SK-N-SH (cell line): ENCODE measurements at regions not wholly inside any gene's neighbourhood (a gene's known extent, or its start where the extent isn't known, plus 50 kb on each side); places are given as distances from the start of the nearest gene placed in this dataset.

ENCODE experiments used
- CTCF ChIA-PET: fragments of 300-600, 350-600 bp; formaldehyde crosslinking; extraction: SDS; loops from one replicate; lab custom pipeline; 2021; lab: Yijun Ruan, JAX
- POLR2A ChIA-PET: fragments of 350-600 bp; sonication (Branson Sonifier 250); formaldehyde crosslinking; extraction: SDS; loops from one replicate; lab custom pipeline; 2020; ENCODE audit warnings: antibody characterized with exemption, inconsistent platforms; lab: Yijun Ruan, JAX
- DNase-seq: peaks from one replicate; pipeline ENCODE4 v3.0.0; 2012
- H2AFZ ChIP-seq: fragments of 200-600 bp; sonication (generic); 2 replicates; pipeline ENCODE4 v1.8.1; 2016; ENCODE audit warnings: antibody characterized with exemption, mild to moderate bottlenecking, low read depth
- H3F3A ChIP-seq: fragments of 200-600 bp; sonication (generic); replicated peaks from 2 replicates; pipeline ENCODE3; 2016; ENCODE audit warnings: antibody characterized with exemption, mild to moderate bottlenecking; ENCODE audit not compliant: insufficient read depth
- H3K27ac ChIP-seq, 2 experiments: fragments of 200-500 bp in 1 of 2; fragments of 200-600 bp in 1 of 2; sonication (Bioruptor generic) in 1 of 2; sonication (generic), shearing (Covaris generic) in 1 of 2; 2 replicates each; pipeline versions ENCODE4 v1.5.1 to v1.6.1; 2014 to 2016; ENCODE audit warnings: low read depth in 2 of 2, inconsistent platforms in 1 of 2, low read length in 1 of 2, mild to moderate bottlenecking in 1 of 2, mixed read lengths in 1 of 2
- H3K27me3 ChIP-seq: fragments of 200-600 bp; sonication (generic), shearing (Covaris generic); 2 replicates; pipeline ENCODE4 v1.6.1; 2016; ENCODE audit warnings: mixed run types; ENCODE audit not compliant: insufficient read depth
- H3K36me3 ChIP-seq, 2 experiments: fragments of 200-500 bp in 1 of 2; fragments of 200-600 bp in 1 of 2; sonication (Bioruptor generic) in 1 of 2; sonication (generic) in 1 of 2; replicated peaks in 1 of 2; 2 replicates each; pipeline versions ENCODE3 to v1.5.1; 2014 to 2016; ENCODE audit warnings: low read length in 1 of 2, mild to moderate bottlenecking in 1 of 2; ENCODE audit not compliant: insufficient read depth in 2 of 2, control insufficient read depth in 1 of 2
- H3K4me1 ChIP-seq, 2 experiments: fragments of 200-500 bp in 1 of 2; fragments of 200-600 bp in 1 of 2; sonication (Bioruptor generic) in 1 of 2; sonication (generic), shearing (Covaris generic) in 1 of 2; 2 replicates each; pipeline versions ENCODE4 v1.5.1 to v1.6.1; 2014 to 2016; ENCODE audit warnings: low read depth in 1 of 2, low read length in 1 of 2, mixed run types in 1 of 2; ENCODE audit not compliant: insufficient read depth in 2 of 2, control insufficient read depth in 1 of 2
- H3K4me2 ChIP-seq: fragments of 200-600 bp; sonication (generic), shearing (Covaris generic); 2 replicates; pipeline ENCODE4 v1.6.1; 2017; ENCODE audit warnings: mixed run types
- H3K4me3 ChIP-seq, 2 experiments: fragments of 200-500 bp in 1 of 2; fragments of 200-600 bp in 1 of 2; sonication (Bioruptor generic) in 1 of 2; sonication (generic), shearing (Covaris generic) in 1 of 2; 2 replicates each; pipeline versions ENCODE4 v1.5.1 to v1.8.1; 2014 to 2016; ENCODE audit warnings: low read depth in 2 of 2, inconsistent platforms in 1 of 2, low read length in 1 of 2, mild to moderate bottlenecking in 1 of 2, mixed read lengths in 1 of 2, moderate library complexity in 1 of 2
- H3K79me2 ChIP-seq: fragments of 200-600 bp; sonication (generic); 2 replicates; pipeline ENCODE4 v1.8.1; 2017; ENCODE audit warnings: mild to moderate bottlenecking; ENCODE audit not compliant: insufficient read depth
- H3K9ac ChIP-seq: fragments of 200-600 bp; sonication (generic); 2 replicates; pipeline ENCODE4 v1.6.1; 2017; ENCODE audit warnings: mixed run types
- H3K9me2 ChIP-seq: fragments of 200-600 bp; sonication (generic); 2 replicates; pipeline ENCODE4 v1.6.1; 2017; ENCODE audit warnings: mixed run types
- H3K9me3 ChIP-seq: fragments of 200-600 bp; sonication (generic); 2 replicates; pipeline ENCODE4 v1.6.1; 2017; ENCODE audit warnings: mixed run types, mild to moderate bottlenecking, moderate library complexity
- H4K20me1 ChIP-seq: fragments of 200-600 bp; sonication (generic); 2 replicates; pipeline ENCODE4 v1.6.1; 2017; ENCODE audit warnings: mild to moderate bottlenecking, mixed run types; ENCODE audit not compliant: insufficient read depth
- CHD2 ChIP-seq: fragments of 150-350 bp; IDR thresholded peaks from 2 replicates; pipeline ENCODE4 v1.6.1; 2018; ENCODE audit warnings: low read length; ENCODE audit not compliant: partially characterized antibody
- ELF1 ChIP-seq: IDR thresholded peaks from 2 replicates; pipeline ENCODE4 v1.4.0; 2012
- EZH2phosphoT487 ChIP-seq: fragments of 200-600 bp; sonication (generic); IDR thresholded peaks from 2 replicates; pipeline ENCODE4 v1.6.1; 2017; ENCODE audit warnings: low read depth, mixed run types, mild to moderate bottlenecking, antibody characterized with exemption, moderate library complexity, borderline replicate concordance
- GABPA ChIP-seq: IDR thresholded peaks from 2 replicates; pipeline ENCODE4 v1.4.0; 2012; ENCODE audit warnings: low read depth, mild to moderate bottlenecking
- GATA2 ChIP-seq: sonication (generic); formaldehyde crosslinking; IDR thresholded peaks from 2 replicates; pipeline ENCODE4 v1.5.0; 2020; ENCODE audit warnings: mild to moderate bottlenecking, missing genetic modification reagents
- MEF2A ChIP-seq: IDR thresholded peaks from 2 replicates; pipeline ENCODE4 v1.4.0; 2012; ENCODE audit warnings: low read depth, borderline replicate concordance
- RAD21 ChIP-seq: IDR thresholded peaks from 2 replicates; pipeline ENCODE4 v1.6.1; 2012; ENCODE audit warnings: mild to moderate bottlenecking, low read length
- RCOR1 ChIP-seq: fragments of 150-350 bp; IDR thresholded peaks from 2 replicates; pipeline ENCODE4 v1.6.1; 2017; ENCODE audit warnings: antibody characterized with exemption, low read length
- SMC3 ChIP-seq: IDR thresholded peaks from 2 replicates; pipeline ENCODE4 v1.6.1; 2012; ENCODE audit warnings: low read depth, low read length, improper control_type of control experiment
- TCF12 ChIP-seq: IDR thresholded peaks from 2 replicates; pipeline ENCODE4 v1.4.0; 2012
- TEAD4 ChIP-seq: IDR thresholded peaks from 2 replicates; pipeline ENCODE4 v1.4.0; 2012; ENCODE audit warnings: mild to moderate bottlenecking, borderline replicate concordance; ENCODE audit not compliant: insufficient read depth
- YY1 ChIP-seq: IDR thresholded peaks from 2 replicates; pipeline ENCODE4 v1.4.0; 2012; ENCODE audit warnings: low read depth, mild to moderate bottlenecking
- WGBS: methylation state at CpG from one replicate; pipeline ENCODE4 v1.1.6; 2017; ENCODE audit warnings: low lambda C conversion rate; 5-methylcytosine and 5-hydroxymethylcytosine counted together
- TF ChIP-seq, protein P1 (sequence below): IDR thresholded peaks from 2 replicates; pipeline ENCODE4 v1.6.1; 2012; ENCODE audit warnings: mild to moderate bottlenecking, low read depth, low read length, moderate library complexity
- TF ChIP-seq, protein P2 (sequence below): fragments of 150-350 bp; IDR thresholded peaks from 2 replicates; pipeline ENCODE4 v1.6.1; 2016; ENCODE audit warnings: mild to moderate bottlenecking, low read depth, low read length
- TF ChIP-seq, protein P3 (sequence below): IDR thresholded peaks from 2 replicates; pipeline ENCODE4 v1.4.0; 2012; ENCODE audit warnings: low read depth, borderline replicate concordance

DNA sequence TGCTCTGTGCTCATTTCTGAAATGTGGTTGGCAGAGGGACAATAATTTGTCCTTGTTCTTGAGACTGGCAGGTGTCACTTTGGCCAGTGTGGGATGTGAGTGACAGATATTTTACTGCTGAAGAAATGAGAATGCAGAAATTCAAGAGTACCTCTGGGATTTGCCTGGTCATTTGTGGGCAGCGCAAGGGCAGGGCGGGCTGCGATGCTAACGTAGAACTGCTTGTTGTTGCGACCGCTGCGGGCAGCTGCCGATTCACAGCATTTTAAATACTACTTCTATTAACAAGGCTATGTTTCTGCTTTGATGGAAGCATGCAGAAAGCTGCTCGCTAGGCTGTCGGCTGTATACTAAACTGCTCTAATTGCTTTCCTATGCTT lies 268.6 kb downstream of the FIGN start (continued):
- TF ChIP-seq, protein P1, sequence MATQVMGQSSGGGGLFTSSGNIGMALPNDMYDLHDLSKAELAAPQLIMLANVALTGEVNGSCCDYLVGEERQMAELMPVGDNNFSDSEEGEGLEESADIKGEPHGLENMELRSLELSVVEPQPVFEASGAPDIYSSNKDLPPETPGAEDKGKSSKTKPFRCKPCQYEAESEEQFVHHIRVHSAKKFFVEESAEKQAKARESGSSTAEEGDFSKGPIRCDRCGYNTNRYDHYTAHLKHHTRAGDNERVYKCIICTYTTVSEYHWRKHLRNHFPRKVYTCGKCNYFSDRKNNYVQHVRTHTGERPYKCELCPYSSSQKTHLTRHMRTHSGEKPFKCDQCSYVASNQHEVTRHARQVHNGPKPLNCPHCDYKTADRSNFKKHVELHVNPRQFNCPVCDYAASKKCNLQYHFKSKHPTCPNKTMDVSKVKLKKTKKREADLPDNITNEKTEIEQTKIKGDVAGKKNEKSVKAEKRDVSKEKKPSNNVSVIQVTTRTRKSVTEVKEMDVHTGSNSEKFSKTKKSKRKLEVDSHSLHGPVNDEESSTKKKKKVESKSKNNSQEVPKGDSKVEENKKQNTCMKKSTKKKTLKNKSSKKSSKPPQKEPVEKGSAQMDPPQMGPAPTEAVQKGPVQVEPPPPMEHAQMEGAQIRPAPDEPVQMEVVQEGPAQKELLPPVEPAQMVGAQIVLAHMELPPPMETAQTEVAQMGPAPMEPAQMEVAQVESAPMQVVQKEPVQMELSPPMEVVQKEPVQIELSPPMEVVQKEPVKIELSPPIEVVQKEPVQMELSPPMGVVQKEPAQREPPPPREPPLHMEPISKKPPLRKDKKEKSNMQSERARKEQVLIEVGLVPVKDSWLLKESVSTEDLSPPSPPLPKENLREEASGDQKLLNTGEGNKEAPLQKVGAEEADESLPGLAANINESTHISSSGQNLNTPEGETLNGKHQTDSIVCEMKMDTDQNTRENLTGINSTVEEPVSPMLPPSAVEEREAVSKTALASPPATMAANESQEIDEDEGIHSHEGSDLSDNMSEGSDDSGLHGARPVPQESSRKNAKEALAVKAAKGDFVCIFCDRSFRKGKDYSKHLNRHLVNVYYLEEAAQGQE: no peak
- TF ChIP-seq GATA2 (CRISPR knock-in tag): no peak
- TF ChIP-seq CHD2: no peak
- TF ChIP-seq EZH2phosphoT487: no peak
- no peak for TF ChIP-seq ELF1
- no peak for TF ChIP-seq RCOR1

DNA sequence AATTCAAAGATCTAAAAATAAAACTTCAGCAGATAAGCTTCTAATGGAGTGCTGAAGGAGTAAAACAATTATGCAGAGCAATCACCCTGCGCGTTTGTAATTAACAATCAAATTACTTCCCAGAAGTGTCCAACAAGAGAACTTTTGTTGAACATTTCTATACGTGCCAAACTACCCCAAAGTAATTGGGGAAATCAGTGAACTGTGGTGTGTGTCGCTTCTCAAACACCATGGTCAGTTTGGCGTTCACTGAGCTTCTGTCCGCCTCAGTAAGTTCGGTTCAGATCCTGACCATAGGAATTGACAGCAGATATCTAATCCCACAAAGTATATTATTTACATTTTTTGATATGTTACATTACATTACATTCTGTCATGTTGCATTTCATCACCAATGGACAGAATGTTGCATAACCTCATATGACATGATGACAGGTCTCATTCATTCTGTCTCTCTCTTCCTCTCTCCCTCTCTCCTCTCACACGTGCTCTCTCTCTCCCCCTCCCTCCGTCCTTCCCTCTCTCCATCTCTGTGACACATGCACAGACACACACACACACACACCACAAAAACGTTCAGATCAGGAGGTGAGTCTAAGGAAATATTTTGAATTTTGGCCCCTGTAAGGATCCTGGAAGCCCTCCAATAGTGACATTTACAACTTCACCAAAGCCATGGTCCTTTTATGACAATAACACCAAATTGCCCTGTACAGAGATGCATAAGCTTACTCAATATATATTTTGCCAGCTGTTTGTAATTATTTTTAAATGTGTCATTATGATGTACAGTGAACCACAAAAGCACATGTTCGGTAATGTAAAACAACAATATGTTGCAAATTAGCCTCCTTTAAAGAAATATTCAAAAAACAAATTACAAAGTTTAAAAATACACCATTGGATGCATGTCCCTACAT lies 269.2 kb downstream of the FIGN start:
- Histone ChIP-seq H3K4me3 (no peak overlapping the region), H4K20me1 (no peaks in the 10 kb centered on the region), H3K36me3 (no peaks in the 10 kb centered on the region), H2AFZ (no peak overlapping the region), H3K9me2 (no peaks in the 10 kb centered on the region), H3K4me2 (no peak overlapping the region), H3K9ac (no peak overlapping the region), H3F3A (no peaks in the 10 kb centered on the region), H3K79me2 (no peaks in the 10 kb centered on the region), H3K4me1 (peaks cover 0 to 17% of the 10 kb centered on the region in 2 experiments; a peak in 2 of 4 replicates), H3K9me3 (no peaks in the 10 kb centered on the region), H3K27me3 (peaks cover 14% of the 10 kb centered on the region; the same call in 1 of the 2 replicates), H3K27ac (no peak overlapping the region)
- DNase-seq: no peak
- no peak for TF ChIP-seq TCF12
- TF ChIP-seq, protein P2, sequence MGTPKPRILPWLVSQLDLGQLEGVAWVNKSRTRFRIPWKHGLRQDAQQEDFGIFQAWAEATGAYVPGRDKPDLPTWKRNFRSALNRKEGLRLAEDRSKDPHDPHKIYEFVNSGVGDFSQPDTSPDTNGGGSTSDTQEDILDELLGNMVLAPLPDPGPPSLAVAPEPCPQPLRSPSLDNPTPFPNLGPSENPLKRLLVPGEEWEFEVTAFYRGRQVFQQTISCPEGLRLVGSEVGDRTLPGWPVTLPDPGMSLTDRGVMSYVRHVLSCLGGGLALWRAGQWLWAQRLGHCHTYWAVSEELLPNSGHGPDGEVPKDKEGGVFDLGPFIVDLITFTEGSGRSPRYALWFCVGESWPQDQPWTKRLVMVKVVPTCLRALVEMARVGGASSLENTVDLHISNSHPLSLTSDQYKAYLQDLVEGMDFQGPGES: no peak
- TF ChIP-seq MEF2A: no peak
- TF ChIP-seq GABPA: no peak
- no peak for TF ChIP-seq RAD21
- TF ChIP-seq, protein P3, sequence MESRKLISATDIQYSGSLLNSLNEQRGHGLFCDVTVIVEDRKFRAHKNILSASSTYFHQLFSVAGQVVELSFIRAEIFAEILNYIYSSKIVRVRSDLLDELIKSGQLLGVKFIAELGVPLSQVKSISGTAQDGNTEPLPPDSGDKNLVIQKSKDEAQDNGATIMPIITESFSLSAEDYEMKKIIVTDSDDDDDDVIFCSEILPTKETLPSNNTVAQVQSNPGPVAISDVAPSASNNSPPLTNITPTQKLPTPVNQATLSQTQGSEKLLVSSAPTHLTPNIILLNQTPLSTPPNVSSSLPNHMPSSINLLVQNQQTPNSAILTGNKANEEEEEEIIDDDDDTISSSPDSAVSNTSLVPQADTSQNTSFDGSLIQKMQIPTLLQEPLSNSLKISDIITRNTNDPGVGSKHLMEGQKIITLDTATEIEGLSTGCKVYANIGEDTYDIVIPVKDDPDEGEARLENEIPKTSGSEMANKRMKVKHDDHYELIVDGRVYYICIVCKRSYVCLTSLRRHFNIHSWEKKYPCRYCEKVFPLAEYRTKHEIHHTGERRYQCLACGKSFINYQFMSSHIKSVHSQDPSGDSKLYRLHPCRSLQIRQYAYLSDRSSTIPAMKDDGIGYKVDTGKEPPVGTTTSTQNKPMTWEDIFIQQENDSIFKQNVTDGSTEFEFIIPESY: no peak
- TF ChIP-seq YY1: no peak
- TF ChIP-seq TEAD4: no peak
- TF ChIP-seq SMC3: no peak
- WGBS: 69% methylated on average over 11 of the region's 11 CpGs
- ChIA-PET POLR2A (no interaction called here), CTCF (interaction anchor here (0.8 to 1.3 kb wide), 4 partner anchors 121 to 961 kb away, joined by 3 to 4 read pairs (median 3); no protein-coding TSS in a partner anchor)
